Activated CD8-positive, alpha-beta memory T cell treated with anti-CD3 and anti-CD28 coated beads, Interleukin-2, amount 10 ng/mL, durations not matched to agents 7 days and 5 days (primary cell): ENCODE measurements at regions not wholly inside any gene's neighbourhood (a gene's known extent, or its start where the extent isn't known, plus 50 kb on each side); places are given as distances from the start of the nearest gene placed in this dataset.
"Not testable (repeated sequence)": the region's sequence is repeated elsewhere in the genome, so short reads cannot be mapped to it uniquely, and the experiment has no call there.

ENCODE experiments used
- ATAC-seq: fragments of 150-1000 bp; cut with Tn5 transposase; one replicate; pipeline ENCODE4 v1.10.0; 2021; ENCODE audit warnings: moderate library complexity
- CTCF ChIA-PET: fragments of 350-600 bp; sonication (Branson Sonifier 250); formaldehyde crosslinking; loops from one replicate; lab custom pipeline; 2021; ENCODE audit warnings: antibody characterized with exemption; lab: Charles Lee
- DNase-seq: peaks from one replicate; pipeline ENCODE4 v3.0.0-alpha.2; 2020
- H3K27ac Mint-ChIP-seq: one replicate; pipeline ENCODE4 v1.8.0; 2021; ENCODE audit warnings: mild to moderate bottlenecking, mixed read lengths
- H3K27me3 Mint-ChIP-seq: one replicate; pipeline ENCODE4 v1.8.0; 2021; ENCODE audit warnings: mixed read lengths
- H3K36me3 Mint-ChIP-seq: one replicate; pipeline ENCODE4 v1.8.0; 2021; ENCODE audit warnings: mild to moderate bottlenecking, mixed read lengths
- H3K4me1 Mint-ChIP-seq: one replicate; pipeline ENCODE4 v1.8.0; 2021; ENCODE audit warnings: mixed read lengths
- H3K4me3 Mint-ChIP-seq: one replicate; pipeline ENCODE4 v1.8.0; 2021; ENCODE audit warnings: mild to moderate bottlenecking, moderate library complexity, mixed read lengths
- H3K9me3 Mint-ChIP-seq: one replicate; pipeline ENCODE4 v1.8.0; 2022; ENCODE audit warnings: low read depth, mixed read lengths

DNA sequence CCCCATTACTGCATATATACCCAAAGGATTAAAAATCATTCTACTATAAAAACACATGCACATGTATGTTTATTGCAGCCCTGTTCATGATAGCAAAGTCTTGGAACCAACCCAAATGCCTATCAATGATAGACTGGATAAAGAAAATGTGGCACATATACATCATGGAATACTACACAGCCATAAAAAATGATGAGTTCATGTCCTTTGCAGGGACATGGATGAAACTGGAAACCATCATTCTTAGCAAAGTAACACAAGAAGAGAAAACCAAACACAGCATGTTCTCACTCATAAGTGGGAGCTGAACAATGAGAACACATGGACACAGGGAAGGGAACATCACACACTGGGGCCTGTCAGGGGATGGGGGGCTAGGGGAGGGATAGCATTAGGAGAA, 180.0 kb upstream of the TENT5A start:
- H3K9me3 Mint-ChIP-seq, H3K4me3 Mint-ChIP-seq, DNase-seq, H3K4me1 Mint-ChIP-seq, H3K36me3 Mint-ChIP-seq, H3K27ac Mint-ChIP-seq, ATAC-seq, CTCF ChIA-PET, H3K27me3 Mint-ChIP-seq: not testable (repeated sequence)

- DNase-seq, result no peak
- H3K27ac Mint-ChIP-seq, result no peak overlapping the region
- H3K9me3 Mint-ChIP-seq, result peaks cover 5% of the 10 kb centered on the region
- H3K4me3 Mint-ChIP-seq, result no peak overlapping the region
- ATAC-seq, result no peak
- no peaks in the 10 kb centered on the region for H3K4me1 Mint-ChIP-seq
- CTCF ChIA-PET, result no interaction called here
- H3K36me3 Mint-ChIP-seq, result no peaks in the 10 kb centered on the region
- no peaks in the 10 kb centered on the region for H3K27me3 Mint-ChIP-seq
Measured at GRCh38 chr6:81929828-81930227, 177.3 kb upstream of the TENT5A start.

GRCh38 chr6:81925201-81925600, 172.7 kb upstream of the TENT5A start:
- H3K4me1 Mint-ChIP-seq, result no peaks in the 10 kb centered on the region
- H3K4me3 Mint-ChIP-seq, result no peak overlapping the region
- no peaks in the 10 kb centered on the region for H3K36me3 Mint-ChIP-seq
- DNase-seq (no peak), ATAC-seq (no peak)
- H3K27ac Mint-ChIP-seq, result no peak overlapping the region
- peaks cover 2% of the 10 kb centered on the region for H3K9me3 Mint-ChIP-seq
- H3K27me3 Mint-ChIP-seq, result no peaks in the 10 kb centered on the region
- CTCF ChIA-PET, result no interaction called here

DNA sequence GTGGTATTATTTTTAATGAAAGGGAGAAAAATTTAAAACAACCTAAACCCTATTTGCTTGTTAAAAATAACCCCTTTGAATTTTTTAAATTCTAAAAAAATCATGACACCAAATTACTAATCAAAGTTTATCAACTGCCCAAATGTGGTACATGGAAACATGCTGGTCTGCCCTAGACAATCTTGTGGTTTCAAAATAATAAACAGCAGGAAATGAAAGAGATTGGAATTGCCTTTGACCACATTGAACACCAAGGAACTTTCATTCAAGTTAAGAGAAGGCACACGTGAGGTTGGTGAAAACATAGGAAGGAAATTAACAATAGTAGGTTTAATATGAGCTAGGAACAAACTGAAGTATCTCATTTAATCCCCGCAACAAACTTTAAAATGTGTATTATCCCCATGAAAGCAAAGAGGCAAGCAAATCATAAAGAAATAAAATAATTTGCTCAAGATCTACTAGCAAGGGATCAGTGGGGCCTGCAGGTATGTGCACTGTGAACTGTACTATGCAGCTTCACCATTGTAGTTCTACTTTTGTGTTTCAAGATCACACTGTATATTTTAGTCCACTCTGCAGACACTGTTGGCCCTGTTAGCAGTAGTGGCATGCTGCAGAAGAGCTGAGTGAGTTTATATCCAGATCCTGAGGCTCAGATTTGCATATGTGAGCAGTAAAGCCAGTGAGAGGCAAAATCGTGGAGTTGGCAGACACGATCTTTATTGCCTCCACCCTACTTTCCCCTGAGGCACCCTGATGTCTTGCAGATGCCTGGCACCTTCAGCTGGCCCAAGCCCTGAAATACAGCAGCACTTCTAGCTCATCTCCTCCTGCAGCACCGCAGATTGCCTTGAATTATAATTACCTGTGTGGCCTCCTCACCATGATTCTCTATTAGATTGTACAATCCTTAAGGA, 157.8 kb upstream of the TENT5A start:
- CTCF ChIA-PET, result no interaction called here
- Mint-ChIP-seq H3K4me1 (no peaks in the 10 kb centered on the region), H3K9me3 (peaks cover 3% of the 10 kb centered on the region), H3K27ac (no peak overlapping the region), H3K36me3 (no peaks in the 10 kb centered on the region), H3K27me3 (no peaks in the 10 kb centered on the region), H3K4me3 (no peak overlapping the region)
- DNase-seq (no peak), ATAC-seq (no peak)

DNA sequence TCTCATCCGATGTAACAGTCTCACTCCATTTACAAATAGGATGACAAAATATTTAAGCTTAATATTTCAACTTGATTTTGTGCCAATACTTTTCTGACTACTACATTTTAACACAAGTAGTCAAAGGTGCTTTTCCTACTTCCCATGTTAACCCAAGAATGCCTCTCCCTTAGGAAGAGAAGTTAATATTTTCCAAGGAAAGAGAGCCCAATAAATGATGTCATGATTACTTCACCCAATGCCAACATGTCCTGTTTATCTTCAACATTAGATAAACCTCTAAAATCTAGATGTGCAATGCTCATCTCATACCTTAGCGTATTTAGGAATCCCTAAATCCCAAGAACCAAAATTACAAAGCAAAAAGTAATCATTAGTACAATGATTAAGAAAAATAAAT, 156.7 kb upstream of the TENT5A start:
- ATAC-seq (no peak), DNase-seq (no peak)
- no peaks in the 10 kb centered on the region for H3K4me1 Mint-ChIP-seq
- no peak overlapping the region for H3K27ac Mint-ChIP-seq
- H3K27me3 Mint-ChIP-seq, result no peaks in the 10 kb centered on the region
- peaks cover 3% of the 10 kb centered on the region for H3K9me3 Mint-ChIP-seq
- H3K4me3 Mint-ChIP-seq, result no peak overlapping the region
- H3K36me3 Mint-ChIP-seq, result no peaks in the 10 kb centered on the region
- CTCF ChIA-PET, result no interaction called here

- H3K9me3 Mint-ChIP-seq, result peaks cover 3% of the 10 kb centered on the region
- CTCF ChIA-PET, result no interaction called here
- H3K4me1 Mint-ChIP-seq, result no peaks in the 10 kb centered on the region
- H3K27ac Mint-ChIP-seq, result no peak overlapping the region
- H3K4me3 Mint-ChIP-seq, result no peak overlapping the region
- H3K36me3 Mint-ChIP-seq, result no peaks in the 10 kb centered on the region
- ATAC-seq (no peak), DNase-seq (no peak)
- no peaks in the 10 kb centered on the region for H3K27me3 Mint-ChIP-seq
Measured at GRCh38 chr6:81906709-81907204, 154.3 kb upstream of the TENT5A start.

GRCh38 chr6:81906041-81906440, 153.6 kb upstream of the TENT5A start:
- Mint-ChIP-seq H3K4me3 (no peak overlapping the region), H3K36me3 (no peaks in the 10 kb centered on the region)

GRCh38 chr6:81901551-81901966, 149.1 kb upstream of the TENT5A start:
- H3K9me3 Mint-ChIP-seq, result peaks cover 2% of the 10 kb centered on the region
- ATAC-seq, result no peak
- CTCF ChIA-PET, result no interaction called here

More at GRCh38 chr6:81906041-81906440, 153.6 kb upstream of the TENT5A start:
- DNase-seq (no peak), ATAC-seq (no peak)
- Mint-ChIP-seq H3K4me1 (no peaks in the 10 kb centered on the region), H3K9me3 (peaks cover 2% of the 10 kb centered on the region), H3K27me3 (no peaks in the 10 kb centered on the region), H3K27ac (no peak overlapping the region)
- CTCF ChIA-PET, result no interaction called here

DNA sequence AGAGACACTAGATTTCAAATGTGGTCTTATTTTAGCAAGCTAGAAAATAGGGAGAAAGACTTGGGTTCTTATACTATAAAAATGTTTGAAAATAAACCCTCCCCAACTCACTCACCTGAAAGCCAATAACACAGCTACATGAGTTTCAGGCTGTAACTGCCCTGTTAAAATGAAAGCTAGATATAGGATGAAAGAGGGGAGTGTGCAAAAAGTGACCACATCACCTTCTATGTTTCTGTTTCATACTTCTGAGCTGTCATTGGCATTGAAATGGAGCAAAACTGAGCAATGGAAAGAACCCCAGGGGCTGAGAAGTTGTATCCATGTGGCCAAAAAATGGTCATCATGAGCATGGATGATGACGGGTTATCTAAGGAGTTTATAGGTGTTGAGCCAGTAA, 148.1 kb upstream of the TENT5A start:
- no peaks in the 10 kb centered on the region for H3K4me1 Mint-ChIP-seq
- peaks cover 2% of the 10 kb centered on the region for H3K9me3 Mint-ChIP-seq

More at GRCh38 chr6:81901551-81901966, 149.1 kb upstream of the TENT5A start:
- Mint-ChIP-seq H3K36me3 (no peaks in the 10 kb centered on the region), H3K4me1 (no peaks in the 10 kb centered on the region), H3K27me3 (no peaks in the 10 kb centered on the region), H3K27ac (no peak overlapping the region), H3K4me3 (no peak overlapping the region)
- no peak for DNase-seq

GRCh38 chr6:81897793-81898192, 145.3 kb upstream of the TENT5A start:
- Mint-ChIP-seq H3K27me3 (no peaks in the 10 kb centered on the region), H3K27ac (no peak overlapping the region), H3K36me3 (no peaks in the 10 kb centered on the region), H3K9me3 (peaks cover 2% of the 10 kb centered on the region), H3K4me3 (no peak overlapping the region), H3K4me1 (no peaks in the 10 kb centered on the region)
- DNase-seq (no peak), ATAC-seq (no peak)
- CTCF ChIA-PET, result no interaction called here

More for the DNA sequence above, 148.1 kb upstream of the TENT5A start:
- no peaks in the 10 kb centered on the region for H3K27me3 Mint-ChIP-seq
- no peaks in the 10 kb centered on the region for H3K36me3 Mint-ChIP-seq
- H3K27ac Mint-ChIP-seq, result no peak overlapping the region
- ATAC-seq (no peak), DNase-seq (no peak)
- no peak overlapping the region for H3K4me3 Mint-ChIP-seq
- CTCF ChIA-PET, result no interaction called here

- H3K4me1 Mint-ChIP-seq, result no peaks in the 10 kb centered on the region
- H3K36me3 Mint-ChIP-seq, result no peaks in the 10 kb centered on the region
- no peaks in the 10 kb centered on the region for H3K27me3 Mint-ChIP-seq
- ATAC-seq (no peak), DNase-seq (no peak)
- CTCF ChIA-PET, result no interaction called here
- no peak overlapping the region for H3K4me3 Mint-ChIP-seq
- H3K27ac Mint-ChIP-seq, result no peak overlapping the region
- H3K9me3 Mint-ChIP-seq, result peaks cover 2% of the 10 kb centered on the region
Measured at GRCh38 chr6:81896525-81897503, 144.3 kb upstream of the TENT5A start.

GRCh38 chr6:81895511-81896185, 143.2 kb upstream of the TENT5A start:
- H3K9me3 Mint-ChIP-seq, result no peaks in the 10 kb centered on the region
- DNase-seq (no peak), ATAC-seq (no peak)
- H3K27ac Mint-ChIP-seq, result no peak overlapping the region
- no peak overlapping the region for H3K4me3 Mint-ChIP-seq
- no peaks in the 10 kb centered on the region for H3K27me3 Mint-ChIP-seq
- CTCF ChIA-PET, result no interaction called here
- no peaks in the 10 kb centered on the region for H3K4me1 Mint-ChIP-seq
- no peaks in the 10 kb centered on the region for H3K36me3 Mint-ChIP-seq

- no peak overlapping the region for H3K27ac Mint-ChIP-seq
- H3K4me3 Mint-ChIP-seq, result no peak overlapping the region
- CTCF ChIA-PET, result no interaction called here
- H3K9me3 Mint-ChIP-seq, result no peaks in the 10 kb centered on the region
- no peak for ATAC-seq
- H3K27me3 Mint-ChIP-seq, result no peaks in the 10 kb centered on the region
- no peaks in the 10 kb centered on the region for H3K4me1 Mint-ChIP-seq
- H3K36me3 Mint-ChIP-seq, result no peaks in the 10 kb centered on the region
- no peak for DNase-seq
Measured at GRCh38 chr6:81894788-81895271, 142.3 kb upstream of the TENT5A start.
